ENCODE measurements at regions not wholly inside any gene's neighbourhood (a gene's known extent, or its start where the extent isn't known, plus 50 kb on each side); places are given as distances from the start of the nearest gene placed in this dataset.

DNA sequence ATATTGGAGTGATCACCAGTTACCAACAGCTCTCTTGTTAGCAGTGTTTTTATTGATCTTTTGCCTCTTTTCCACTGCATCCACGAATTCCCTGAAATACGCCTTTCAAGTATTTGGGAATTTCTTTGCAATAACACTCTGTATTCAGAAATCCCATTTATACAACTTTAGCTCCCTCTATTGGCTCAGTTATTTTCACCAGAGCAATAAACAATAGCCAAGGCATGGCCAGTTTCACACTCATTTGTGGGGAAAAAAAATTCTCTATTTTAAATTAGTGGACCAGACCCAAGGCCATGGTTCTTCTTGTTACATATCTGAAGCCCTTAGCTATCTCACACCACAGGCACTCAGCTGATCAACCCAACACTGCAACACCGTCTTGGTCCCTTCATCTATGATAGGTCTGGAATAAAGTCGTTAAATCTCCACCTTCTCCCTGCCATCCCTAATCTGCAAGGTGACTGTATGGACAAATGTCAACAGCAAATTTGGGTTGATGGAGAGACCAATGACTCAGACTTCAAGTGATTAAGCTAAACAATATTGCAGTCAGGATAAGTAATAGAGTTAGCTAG is 92.4 kb upstream of the TMEM260 start:
- Histone ChIP-seq H3K79me1 (ENCODE audit: low read depth in 1 of 2, low read length in 2 of 2) (no peaks in the 10 kb centered on the region), H4K8ac (ENCODE audit: low read depth in 2 of 2, low read length in 2 of 2) (no peak overlapping the region), H3K23ac (ENCODE audit: low read depth, low read length) (no peak overlapping the region), H2AK9ac (replicated peaks; ENCODE audit: low read depth, low read length, poor library complexity) (no peak overlapping the region), H3K36me3 (ENCODE audit: control insufficient read depth, insufficient read depth, low read length) (no peaks in the 10 kb centered on the region), H2BK120ac (ENCODE audit: low read depth, low read length) (no peak overlapping the region), H2BK5ac (ENCODE audit: low read depth, low read length, poor library complexity, severe bottlenecking) (no peak overlapping the region), H3K27ac (ENCODE audit: insufficient read depth, low read length) (no peak overlapping the region), H2BK15ac (ENCODE audit: low read depth, low read length) (no peak overlapping the region), H3K9me3 (ENCODE audit: control insufficient read depth, insufficient read depth, low read length) (no peaks in the 10 kb centered on the region), H3K56ac (ENCODE audit: extremely low read depth, insufficient read depth, low read length) (no peak overlapping the region), H2BK20ac (ENCODE audit: low read depth, low read length) (no peak overlapping the region), H3K9ac (ENCODE audit: low read depth, low read length) (no peak overlapping the region), H4K5ac (ENCODE audit: low read depth, low read length) (no peak overlapping the region), H4K91ac (ENCODE audit: insufficient read depth, low read depth, low read length) (no peak overlapping the region), H4K20me1 (ENCODE audit: insufficient read depth, low read length) (no peaks in the 10 kb centered on the region), H3K4ac (ENCODE audit: low read depth, low read length) (no peak overlapping the region), H3K4me3 (ENCODE audit: insufficient read depth, low read depth, low read length) (no peak overlapping the region), H2AFZ (replicated peaks; ENCODE audit: low read length, poor library complexity) (no peak overlapping the region), H3K18ac (ENCODE audit: low read depth, low read length) (no peak overlapping the region), H3K27me3 (ENCODE audit: control insufficient read depth, insufficient read depth, low read length) (no peaks in the 10 kb centered on the region), H3K9me1 (ENCODE audit: insufficient read depth, low read length) (no peaks in the 10 kb centered on the region), H3K14ac (replicated peaks; ENCODE audit: low read depth, low read length) (no peak overlapping the region), H3K4me1 (ENCODE audit: control insufficient read depth, insufficient read depth, low read length) (no peaks in the 10 kb centered on the region), H2AK5ac (ENCODE audit: low read depth, low read length) (no peak overlapping the region), H3K4me2 (ENCODE audit: low read depth, low read length) (no peak overlapping the region; the same call in 1 of the 2 replicates)
- peak; percentile 50 for ATAC-seq (ENCODE audit: low read depth)
- intact Hi-C loops (cut with micrococcal nuclease) (loop anchor here (2.0 kb wide), 2 partner anchors 1040 to 1048 kb away; no protein-coding TSS in a partner anchor), dilution Hi-C loops (cut with HindIII; ENCODE audit: low sequenced_read_pairs, unreplicated experiment) (no loop called here), in situ Hi-C loops (cut with MboI; ENCODE audit: low sequenced_read_pairs) (loop anchor here (5.0 to 25.0 kb wide), 2 partner anchors 1035 to 1250 kb away; no protein-coding TSS in a partner anchor)
- ChIA-PET CTCF (interaction anchor here (0.6 to 1.5 kb wide), 6 partner anchors 13 to 908 kb away, joined by 3 to 8 read pairs (median 4); no protein-coding TSS in a partner anchor), POLR2A (ENCODE audit: unreplicated experiment) (no interaction called here)
- TF ChIP-seq NFE2L2 (IDR thresholded peaks at IDR 0.05; ENCODE audit: low read depth, low read length) (no peak), RFX5 (IDR thresholded peaks at IDR 0.05; ENCODE audit: low read depth, low read length) (no peak), MXI1 (IDR thresholded peaks at IDR 0.05; ENCODE audit: borderline replicate concordance, low read depth, low read length) (no peak), FOS (IDR thresholded peaks at IDR 0.05; ENCODE audit: low read depth, low read length) (no peak), ELK1 (IDR thresholded peaks at IDR 0.05; ENCODE audit: borderline replicate concordance, low read depth, low read length) (no peak), RAD21 (IDR thresholded peaks at IDR 0.05; ENCODE audit: low read length) (peak; percentile 67), CEBPB (IDR thresholded peaks at IDR 0.05; ENCODE audit: low read depth, low read length) (no peak), MAFK (IDR thresholded peaks at IDR 0.05; ENCODE audit: low read depth, low read length) (no peak), POLR2A (IDR thresholded peaks at IDR 0.05; ENCODE audit: low read depth, low read length) (no peak), USF2 (IDR thresholded peaks at IDR 0.05; ENCODE audit: low read depth, low read length) (no peak), SMC3 (IDR thresholded peaks at IDR 0.05; ENCODE audit: low read depth, low read length) (peak; percentile 25; the same call in 1 of the 2 replicates), CHD1 (IDR thresholded peaks at IDR 0.05; ENCODE audit: low read depth, low read length) (no peak)
- TF ChIP-seq, protein P1, sequence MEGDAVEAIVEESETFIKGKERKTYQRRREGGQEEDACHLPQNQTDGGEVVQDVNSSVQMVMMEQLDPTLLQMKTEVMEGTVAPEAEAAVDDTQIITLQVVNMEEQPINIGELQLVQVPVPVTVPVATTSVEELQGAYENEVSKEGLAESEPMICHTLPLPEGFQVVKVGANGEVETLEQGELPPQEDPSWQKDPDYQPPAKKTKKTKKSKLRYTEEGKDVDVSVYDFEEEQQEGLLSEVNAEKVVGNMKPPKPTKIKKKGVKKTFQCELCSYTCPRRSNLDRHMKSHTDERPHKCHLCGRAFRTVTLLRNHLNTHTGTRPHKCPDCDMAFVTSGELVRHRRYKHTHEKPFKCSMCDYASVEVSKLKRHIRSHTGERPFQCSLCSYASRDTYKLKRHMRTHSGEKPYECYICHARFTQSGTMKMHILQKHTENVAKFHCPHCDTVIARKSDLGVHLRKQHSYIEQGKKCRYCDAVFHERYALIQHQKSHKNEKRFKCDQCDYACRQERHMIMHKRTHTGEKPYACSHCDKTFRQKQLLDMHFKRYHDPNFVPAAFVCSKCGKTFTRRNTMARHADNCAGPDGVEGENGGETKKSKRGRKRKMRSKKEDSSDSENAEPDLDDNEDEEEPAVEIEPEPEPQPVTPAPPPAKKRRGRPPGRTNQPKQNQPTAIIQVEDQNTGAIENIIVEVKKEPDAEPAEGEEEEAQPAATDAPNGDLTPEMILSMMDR (conservative IDR thresholded peaks at IDR 0.05; ENCODE audit: low read depth, low read length): peak; percentile 70
- peak; percentile 32 for DNase-seq
- no CpG with 5 or more reads among the region's 4 CpGs for WGBS, 2 experiments (ENCODE audit: extremely low coverage in 2 of 2, insufficient read length in 1 of 2)
- no TSS peak for BruUV-seq (replicated peaks)
